ENCODE measurements at regions not wholly inside any gene's neighbourhood (a gene's known extent, or its start where the extent isn't known, plus 50 kb on each side); places are given as distances from the start of the nearest gene placed in this dataset.

- no peaks in the 10 kb centered on the region for H4K20me1 ChIP-seq (ENCODE audit: low read depth, low read length)
- no peaks in the 10 kb centered on the region for H3K36me3 ChIP-seq (ENCODE audit: low read length)
- H3F3A ChIP-seq (ENCODE audit: insufficient read depth), result no peaks in the 10 kb centered on the region
- no peak overlapping the region for H2AFZ ChIP-seq (ENCODE audit: low read depth, low read length, severe bottlenecking)
- H3K9me3 ChIP-seq (ENCODE audit: insufficient read depth, low read length), result no peaks in the 10 kb centered on the region
- H3K79me2 ChIP-seq (ENCODE audit: insufficient read depth, low read length), result no peaks in the 10 kb centered on the region
- H3K27me3 ChIP-seq (ENCODE audit: low read length), result no peaks in the 10 kb centered on the region
- no peak overlapping the region for H3K4me2 ChIP-seq (ENCODE audit: low read depth, low read length, poor library complexity, severe bottlenecking)
- no peaks in the 10 kb centered on the region for H3K9me2 ChIP-seq (replicated peaks; ENCODE audit: insufficient read depth, low read length)
- no peak overlapping the region for H3K27ac ChIP-seq (ENCODE audit: low read depth, low read length)
- no peak for TF ChIP-seq EZH2phosphoT487 (conservative IDR thresholded peaks at IDR 0.05; ENCODE audit: low read length)
- TF ChIP-seq, protein P1, sequence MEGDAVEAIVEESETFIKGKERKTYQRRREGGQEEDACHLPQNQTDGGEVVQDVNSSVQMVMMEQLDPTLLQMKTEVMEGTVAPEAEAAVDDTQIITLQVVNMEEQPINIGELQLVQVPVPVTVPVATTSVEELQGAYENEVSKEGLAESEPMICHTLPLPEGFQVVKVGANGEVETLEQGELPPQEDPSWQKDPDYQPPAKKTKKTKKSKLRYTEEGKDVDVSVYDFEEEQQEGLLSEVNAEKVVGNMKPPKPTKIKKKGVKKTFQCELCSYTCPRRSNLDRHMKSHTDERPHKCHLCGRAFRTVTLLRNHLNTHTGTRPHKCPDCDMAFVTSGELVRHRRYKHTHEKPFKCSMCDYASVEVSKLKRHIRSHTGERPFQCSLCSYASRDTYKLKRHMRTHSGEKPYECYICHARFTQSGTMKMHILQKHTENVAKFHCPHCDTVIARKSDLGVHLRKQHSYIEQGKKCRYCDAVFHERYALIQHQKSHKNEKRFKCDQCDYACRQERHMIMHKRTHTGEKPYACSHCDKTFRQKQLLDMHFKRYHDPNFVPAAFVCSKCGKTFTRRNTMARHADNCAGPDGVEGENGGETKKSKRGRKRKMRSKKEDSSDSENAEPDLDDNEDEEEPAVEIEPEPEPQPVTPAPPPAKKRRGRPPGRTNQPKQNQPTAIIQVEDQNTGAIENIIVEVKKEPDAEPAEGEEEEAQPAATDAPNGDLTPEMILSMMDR (IDR thresholded peaks at IDR 0.05; ENCODE audit: insufficient read depth, low read length, poor library complexity, severe bottlenecking), result no peak
- no peak overlapping the region for H3K4me3 ChIP-seq (ENCODE audit: insufficient read depth, low read length, poor library complexity, severe bottlenecking)
- H3K9ac ChIP-seq (ENCODE audit: low read length), result no peak overlapping the region
Observed at GRCh38 chr6:159359581-159360297, 190.5 kb downstream of the FNDC1 start.

- no peaks in the 10 kb centered on the region for H4K20me1 ChIP-seq (ENCODE audit: low read depth, low read length)
- H3K27ac ChIP-seq (ENCODE audit: low read depth, low read length), result no peak overlapping the region
- no peak overlapping the region for H3K4me2 ChIP-seq (ENCODE audit: low read depth, low read length, poor library complexity, severe bottlenecking)
- no peaks in the 10 kb centered on the region for H3K36me3 ChIP-seq (ENCODE audit: low read length)
- H3K27me3 ChIP-seq (ENCODE audit: low read length), result no peaks in the 10 kb centered on the region
- TF ChIP-seq, protein P1 (IDR thresholded peaks at IDR 0.05; ENCODE audit: insufficient read depth, low read length, poor library complexity, severe bottlenecking), result no peak
- TF ChIP-seq EZH2phosphoT487 (conservative IDR thresholded peaks at IDR 0.05; ENCODE audit: low read length), result no peak
- no peak overlapping the region for H3K4me3 ChIP-seq (ENCODE audit: insufficient read depth, low read length, poor library complexity, severe bottlenecking)
- no peaks in the 10 kb centered on the region for H3K79me2 ChIP-seq (ENCODE audit: insufficient read depth, low read length)
- H2AFZ ChIP-seq (ENCODE audit: low read depth, low read length, severe bottlenecking), result no peak overlapping the region
- no peaks in the 10 kb centered on the region for H3F3A ChIP-seq (ENCODE audit: insufficient read depth)
- H3K9me3 ChIP-seq (ENCODE audit: insufficient read depth, low read length), result no peaks in the 10 kb centered on the region
- H3K9ac ChIP-seq (ENCODE audit: low read length), result no peak overlapping the region
- no peaks in the 10 kb centered on the region for H3K9me2 ChIP-seq (replicated peaks; ENCODE audit: insufficient read depth, low read length)
Observed at GRCh38 chr6:159358562-159358961, 189.4 kb downstream of the FNDC1 start.

- no peaks in the 10 kb centered on the region for H3K27me3 ChIP-seq (ENCODE audit: low read length)
- no peak overlapping the region for H3K4me3 ChIP-seq (ENCODE audit: insufficient read depth, low read length, poor library complexity, severe bottlenecking)
- no peaks in the 10 kb centered on the region for H3K79me2 ChIP-seq (ENCODE audit: insufficient read depth, low read length)
- TF ChIP-seq EZH2phosphoT487 (conservative IDR thresholded peaks at IDR 0.05; ENCODE audit: low read length), result no peak
- TF ChIP-seq, protein P1 (IDR thresholded peaks at IDR 0.05; ENCODE audit: insufficient read depth, low read length, poor library complexity, severe bottlenecking), result no peak
- no peaks in the 10 kb centered on the region for H3K36me3 ChIP-seq (ENCODE audit: low read length)
- H3K27ac ChIP-seq (ENCODE audit: low read depth, low read length), result no peak overlapping the region
- H4K20me1 ChIP-seq (ENCODE audit: low read depth, low read length), result no peaks in the 10 kb centered on the region
- H3K9me2 ChIP-seq (replicated peaks; ENCODE audit: insufficient read depth, low read length), result no peaks in the 10 kb centered on the region
- H2AFZ ChIP-seq (ENCODE audit: low read depth, low read length, severe bottlenecking), result no peak overlapping the region
- H3K4me2 ChIP-seq (ENCODE audit: low read depth, low read length, poor library complexity, severe bottlenecking), result no peak overlapping the region
- no peaks in the 10 kb centered on the region for H3F3A ChIP-seq (ENCODE audit: insufficient read depth)
- no peaks in the 10 kb centered on the region for H3K9me3 ChIP-seq (ENCODE audit: insufficient read depth, low read length)
- no peak overlapping the region for H3K9ac ChIP-seq (ENCODE audit: low read length)
Observed at GRCh38 chr6:159357211-159357915, 188.2 kb downstream of the FNDC1 start.

Data from SU-DHL-6 (cell line).